H9 (cell line): ENCODE measurements at regions not wholly inside any gene's neighbourhood (a gene's known extent, or its start where the extent isn't known, plus 50 kb on each side); places are given as distances from the start of the nearest gene placed in this dataset.
"Not testable (repeated sequence)": the region's sequence is repeated elsewhere in the genome, so short reads cannot be mapped to it uniquely, and the experiment has no call there.

Experiments used
- DNase-seq: peaks from one replicate; pipeline ENCODE4 v3.0.0-alpha.2; 2017
- H2AFZ ChIP-seq: one replicate; pipeline ENCODE4 v1.6.1; 2013; ENCODE audit warnings: mild to moderate bottlenecking, low read length, control low read depth, moderate library complexity
- H2AK5ac ChIP-seq: 2 replicates; pipeline ENCODE4 v1.6.1; 2013; ENCODE audit warnings: low read length, control low read depth, mixed read lengths; ENCODE audit not compliant: insufficient read length
- H2BK120ac ChIP-seq: one replicate; pipeline ENCODE4 v1.6.1; 2013; ENCODE audit warnings: low read depth, mild to moderate bottlenecking, low read length, control low read depth, inconsistent platforms; ENCODE audit not compliant: poor library complexity, severe bottlenecking
- H2BK12ac ChIP-seq: 2 replicates; pipeline ENCODE4 v1.6.1; 2013; ENCODE audit warnings: low read length, control low read depth, mixed read lengths, low read depth; ENCODE audit not compliant: insufficient read length
- H2BK15ac ChIP-seq: 2 replicates; pipeline ENCODE4 v1.6.1; 2013; ENCODE audit warnings: low read depth, low read length, control low read depth
- H2BK20ac ChIP-seq: one replicate; pipeline ENCODE4 v1.6.1; 2013; ENCODE audit warnings: low read depth, mild to moderate bottlenecking, low read length, control low read depth, inconsistent platforms; ENCODE audit not compliant: poor library complexity, severe bottlenecking
- H2BK5ac ChIP-seq: 2 replicates; pipeline ENCODE4 v1.6.1; 2013; ENCODE audit warnings: low read length, control low read depth, mixed read lengths; ENCODE audit not compliant: insufficient read length
- H3K14ac ChIP-seq: 2 replicates; pipeline ENCODE4 v1.6.1; 2013; ENCODE audit warnings: low read length, control low read depth; ENCODE audit not compliant: insufficient read depth
- H3K18ac ChIP-seq: 2 replicates; pipeline ENCODE4 v1.6.1; 2013; ENCODE audit warnings: low read depth, mild to moderate bottlenecking, mixed read lengths, low read length, control low read depth; ENCODE audit not compliant: insufficient read length
- H3K23ac ChIP-seq: 2 replicates; pipeline ENCODE4 v1.6.1; 2013; ENCODE audit warnings: low read length, control low read depth, mixed read lengths, low read depth; ENCODE audit not compliant: insufficient read length
- H3K23me2 ChIP-seq: 2 replicates; pipeline ENCODE4 v1.6.1; 2013; ENCODE audit warnings: low read depth, mild to moderate bottlenecking, mixed read lengths, low read length, control low read depth; ENCODE audit not compliant: insufficient read length, poor library complexity, severe bottlenecking
- H3K27ac ChIP-seq: 2 replicates; pipeline ENCODE4 v1.5.1; 2013; ENCODE audit warnings: low read length, control low read depth, mixed read lengths, low read depth; ENCODE audit not compliant: insufficient read length
- H3K27me3 ChIP-seq: 2 replicates; pipeline ENCODE4 v1.6.1; 2013; ENCODE audit warnings: low read length, control low read depth, inconsistent platforms; ENCODE audit not compliant: insufficient read depth
- H3K4ac ChIP-seq: 2 replicates; pipeline ENCODE4 v1.6.1; 2013; ENCODE audit warnings: low read depth, mild to moderate bottlenecking, control low read depth, inconsistent platforms, low read length, moderate library complexity
- H3K4me1 ChIP-seq: 2 replicates; pipeline ENCODE4 v1.6.1; 2013; ENCODE audit warnings: low read length, control low read depth, inconsistent platforms; ENCODE audit not compliant: insufficient read depth
- H3K4me2 ChIP-seq: 2 replicates; pipeline ENCODE4 v1.6.1; 2013; ENCODE audit warnings: low read length, control low read depth, mixed read lengths; ENCODE audit not compliant: insufficient read length, insufficient read depth
- H3K56ac ChIP-seq: 2 replicates; pipeline ENCODE4 v1.6.1; 2013; ENCODE audit warnings: low read depth, mild to moderate bottlenecking, mixed read lengths, low read length, control low read depth; ENCODE audit not compliant: insufficient read length
- H3K79me1 ChIP-seq: 2 replicates; pipeline ENCODE4 v1.6.1; 2013; ENCODE audit warnings: low read depth, mild to moderate bottlenecking, moderate library complexity, low read length, control low read depth, inconsistent platforms; ENCODE audit not compliant: insufficient read depth, poor library complexity, severe bottlenecking
- H3K79me2 ChIP-seq: 2 replicates; pipeline ENCODE4 v1.6.1; 2013; ENCODE audit warnings: low read length, control low read depth, inconsistent platforms; ENCODE audit not compliant: insufficient read depth
- H3K9ac ChIP-seq: 2 replicates; pipeline ENCODE4 v1.6.1; 2013; ENCODE audit warnings: low read length, control low read depth, mixed read lengths; ENCODE audit not compliant: insufficient read length; ENCODE audit errors: extremely low read depth
- H3K9me3 ChIP-seq: one replicate; pipeline ENCODE4 v1.6.1; 2013; ENCODE audit warnings: low read depth, low read length, inconsistent platforms; ENCODE audit not compliant: control insufficient read depth
- H3T11ph ChIP-seq: one replicate; pipeline ENCODE4 v1.6.1; 2013; ENCODE audit warnings: mild to moderate bottlenecking, low read length, control low read depth, inconsistent platforms
- H4K20me1 ChIP-seq: one replicate; pipeline ENCODE4 v1.6.1; 2013; ENCODE audit not compliant: control insufficient read depth, insufficient read length, insufficient read depth
- H4K5ac ChIP-seq: 2 replicates; pipeline ENCODE4 v1.6.1; 2013; ENCODE audit warnings: low read depth, mild to moderate bottlenecking, mixed read lengths, low read length, control low read depth; ENCODE audit not compliant: insufficient read length
- H4K8ac ChIP-seq: replicated peaks from 2 replicates; pipeline ENCODE4 v1.6.1; 2013; ENCODE audit warnings: low read length, control low read depth, mixed read lengths, low read depth; ENCODE audit not compliant: insufficient read length
- H4K91ac ChIP-seq: 2 replicates; pipeline ENCODE4 v1.6.1; 2013; ENCODE audit warnings: low read depth, mild to moderate bottlenecking, moderate library complexity, mixed read lengths, low read length, control low read depth; ENCODE audit not compliant: insufficient read length
- H3K27ac Mint-ChIP-seq, 3 experiments: 2 replicates in 2 of 3; 3 replicates in 1 of 3; pipeline ENCODE4 v1.8.0; 2020 to 2021; ENCODE audit warnings: mixed read lengths in 3 of 3, mild to moderate bottlenecking in 1 of 3, moderate library complexity in 1 of 3
- H3K27me3 Mint-ChIP-seq: 2 replicates; pipeline ENCODE4 v1.8.0; 2021; ENCODE audit warnings: low read depth, mild to moderate bottlenecking, moderate library complexity, mixed read lengths
- H3K36me3 Mint-ChIP-seq, 3 experiments: 2 replicates in 2 of 3; 3 replicates in 1 of 3; pipeline ENCODE4 v1.8.0; 2020 to 2021; ENCODE audit warnings: low read depth in 3 of 3, mixed read lengths in 3 of 3; ENCODE audit not compliant: insufficient read depth in 1 of 3
- H3K4me1 Mint-ChIP-seq, 2 experiments: 2 replicates each; pipeline ENCODE4 v1.8.0; 2020; ENCODE audit warnings: mixed read lengths in 2 of 2
- H3K4me3 Mint-ChIP-seq, 2 experiments: 2 replicates in 1 of 2; 3 replicates in 1 of 2; pipeline ENCODE4 v1.8.0; 2020 to 2021; ENCODE audit warnings: mild to moderate bottlenecking in 2 of 2, mixed read lengths in 2 of 2, moderate library complexity in 1 of 2
- H3K9me3 Mint-ChIP-seq, 2 experiments: 2 replicates in 1 of 2; 3 replicates in 1 of 2; pipeline ENCODE4 v1.8.0; 2020; ENCODE audit warnings: mild to moderate bottlenecking in 2 of 2, mixed read lengths in 2 of 2, moderate library complexity in 1 of 2
- CTCF ChIP-seq: fragments of 200-600 bp; sonication (generic); conservative IDR thresholded peaks from 3 replicates; pipeline ENCODE4 v1.8.0; 2021; ENCODE audit warnings: antibody characterized with exemption, mild to moderate bottlenecking
- WGBS: extraction: QIAGEN DNeasy Blood & Tissue Kit; methylation state at CpG from one replicate; pipeline ENCODE4 v1.1.7; 2013; ENCODE audit warnings: missing lambda C conversion rate, low lambda C conversion rate, mixed read lengths; ENCODE audit not compliant: insufficient read length; ENCODE audit errors: extremely low coverage; 5-methylcytosine and 5-hydroxymethylcytosine counted together

- Histone ChIP-seq H2BK120ac (no peak overlapping the region), H3K23me2 (no peaks in the 10 kb centered on the region), H3K4me2 (no peak overlapping the region), H3K18ac (no peak overlapping the region), H2BK12ac (no peak overlapping the region), H3K27ac (no peak overlapping the region), H2AFZ (no peak overlapping the region), H4K8ac (no peak overlapping the region), H2BK5ac (no peak overlapping the region), H3K56ac (no peak overlapping the region), H3T11ph (no peak overlapping the region), H4K5ac (no peak overlapping the region), H4K20me1 (no peaks in the 10 kb centered on the region), H3K4me1 (no peaks in the 10 kb centered on the region), H3K79me2 (no peaks in the 10 kb centered on the region), H3K14ac (no peak overlapping the region), H3K27me3 (no peaks in the 10 kb centered on the region), H2BK15ac (no peak overlapping the region), H3K79me1 (no peaks in the 10 kb centered on the region), H3K9me3 (no peaks in the 10 kb centered on the region), H3K9ac (no peak overlapping the region), H3K23ac (no peak overlapping the region), H2BK20ac (no peak overlapping the region), H4K91ac (no peak overlapping the region), H2AK5ac (no peak overlapping the region), H3K4ac (no peak overlapping the region)
- Mint-ChIP-seq H3K9me3 (peaks cover 10 to 20% of the 10 kb centered on the region in 2 experiments), H3K4me3 (no peak overlapping the region), H3K27ac (no peak overlapping the region), H3K36me3 (peaks cover 1 to 7% (median 3%) of the 10 kb centered on the region in 3 experiments; a peak in 6 of 7 replicates), H3K4me1 (no peaks in the 10 kb centered on the region), H3K27me3 (no peaks in the 10 kb centered on the region; the same call in 1 of the 2 replicates)
- DNase-seq, result no peak
- no peak for TF ChIP-seq CTCF
These were observed 417.3 kb downstream of the IPO8 start for GRCh38 chr12:30278401-30278800.

- H2BK12ac ChIP-seq, H3K23ac ChIP-seq, H4K8ac ChIP-seq, H3K9ac ChIP-seq, H3K79me1 ChIP-seq, H2BK15ac ChIP-seq, H4K5ac ChIP-seq, H2AFZ ChIP-seq, H3K4me1 Mint-ChIP-seq, H3K27ac Mint-ChIP-seq, H2BK20ac ChIP-seq, DNase-seq, H3K9me3 ChIP-seq, H3K14ac ChIP-seq, H3K56ac ChIP-seq, H3K27ac ChIP-seq, H2BK5ac ChIP-seq, H3K27me3 ChIP-seq, H4K20me1 ChIP-seq, H4K91ac ChIP-seq, H3K18ac ChIP-seq, H3K79me2 ChIP-seq, H3T11ph ChIP-seq, H3K27me3 Mint-ChIP-seq, H3K4me1 ChIP-seq, H3K4me2 ChIP-seq, H3K4me3 Mint-ChIP-seq, H2AK5ac ChIP-seq, H3K23me2 ChIP-seq, H2BK120ac ChIP-seq, H3K4ac ChIP-seq: not testable (repeated sequence)
- H3K9me3 Mint-ChIP-seq, result peaks cover 13 to 17% of the 10 kb centered on the region in 2 experiments
- WGBS, result no CpG with 5 or more reads among the region's 1 CpG
- H3K36me3 Mint-ChIP-seq, result peaks cover 9 to 19% (median 15%) of the 10 kb centered on the region in 3 experiments
These were observed 423.2 kb downstream of the IPO8 start for GRCh38 chr12:30272515-30272914.
